ENCODE measurements at regions not wholly inside any gene's neighbourhood (a gene's known extent, or its start where the extent isn't known, plus 50 kb on each side); places are given as distances from the start of the nearest gene placed in this dataset.
"Not testable (repeated sequence)": the region's sequence is repeated elsewhere in the genome, so short reads cannot be mapped to it uniquely, and the experiment has no call there.

- no peak for DNase-seq
Measured at GRCh38 chr2:21814588-21815149, 690.9 kb downstream of the TDRD15 start.

GRCh38 chr2:21818212-21818795 is 694.5 kb downstream of the TDRD15 start:
- DNase-seq: no peak

- DNase-seq: no peak
Measured at GRCh38 chr2:21819454-21819853, 695.7 kb downstream of the TDRD15 start.

DNA sequence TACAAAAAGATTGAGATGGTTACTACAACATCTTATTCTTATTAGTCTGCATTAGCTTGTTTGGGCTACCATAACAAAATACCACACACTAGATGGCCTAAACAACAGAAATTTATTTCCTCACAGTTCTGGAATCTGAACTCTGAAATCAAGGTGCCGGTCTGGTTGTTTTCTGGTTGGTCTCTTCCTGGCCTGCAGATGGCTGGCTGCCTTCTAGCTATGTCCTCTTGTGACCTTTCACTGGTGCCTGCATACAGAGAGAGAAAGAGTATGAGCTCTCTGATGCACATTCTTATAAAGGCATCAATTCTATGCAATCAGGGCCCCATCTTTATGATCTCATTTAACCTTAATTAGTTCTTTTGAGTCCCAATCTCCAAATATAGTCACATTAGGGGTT is 696.5 kb downstream of the TDRD15 start:
- DNase-seq: no peak

GRCh38 chr2:21821672-21822227 is 698.0 kb downstream of the TDRD15 start:
- DNase-seq: no peak

- no peak for DNase-seq
Measured at GRCh38 chr2:21822505-21822904, 698.7 kb downstream of the TDRD15 start.

DNA sequence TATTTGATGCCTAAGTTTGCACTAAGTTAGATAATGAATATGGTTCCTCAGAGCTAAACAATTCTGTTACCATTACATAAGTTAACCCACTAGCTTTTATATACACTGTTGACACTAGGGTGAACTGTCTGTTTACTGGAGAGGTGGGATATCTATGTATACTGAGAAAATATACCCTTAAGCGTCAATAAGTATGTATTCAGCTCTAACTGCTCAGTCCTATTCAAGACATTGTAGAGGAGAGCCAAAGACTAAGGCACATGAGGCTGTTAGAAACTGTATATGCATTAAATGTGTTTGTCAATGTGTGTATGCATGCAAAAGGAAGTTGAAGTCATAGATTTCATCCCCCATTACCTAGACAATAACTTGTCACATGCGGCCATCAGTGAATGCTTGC is 710.0 kb downstream of the TDRD15 start:
- DNase-seq: no peak

DNA sequence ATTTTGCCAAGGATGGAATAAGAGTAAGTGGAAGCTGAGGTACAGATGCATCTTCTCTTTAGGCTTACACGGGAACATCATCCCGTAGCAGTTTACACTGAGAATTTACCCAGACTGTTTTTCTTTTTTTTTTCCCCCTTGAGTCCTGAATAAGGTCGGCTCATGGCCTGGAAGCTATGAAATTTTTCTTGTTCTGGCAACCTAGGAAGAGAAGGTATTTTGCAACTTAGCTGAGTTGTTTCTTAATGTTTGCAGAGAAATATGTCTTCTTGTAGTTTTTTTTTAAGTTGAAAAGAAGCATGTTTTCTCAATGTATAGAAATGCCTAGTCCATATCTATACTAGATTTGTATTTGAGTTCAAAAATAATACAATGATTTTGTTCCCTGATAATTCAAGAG is 712.5 kb downstream of the TDRD15 start:
- DNase-seq: no peak

- no peak for DNase-seq
Measured at GRCh38 chr2:21836719-21837118, 713.0 kb downstream of the TDRD15 start.

GRCh38 chr2:21837168-21837960 is 713.6 kb downstream of the TDRD15 start:
- DNase-seq: no peak

DNA sequence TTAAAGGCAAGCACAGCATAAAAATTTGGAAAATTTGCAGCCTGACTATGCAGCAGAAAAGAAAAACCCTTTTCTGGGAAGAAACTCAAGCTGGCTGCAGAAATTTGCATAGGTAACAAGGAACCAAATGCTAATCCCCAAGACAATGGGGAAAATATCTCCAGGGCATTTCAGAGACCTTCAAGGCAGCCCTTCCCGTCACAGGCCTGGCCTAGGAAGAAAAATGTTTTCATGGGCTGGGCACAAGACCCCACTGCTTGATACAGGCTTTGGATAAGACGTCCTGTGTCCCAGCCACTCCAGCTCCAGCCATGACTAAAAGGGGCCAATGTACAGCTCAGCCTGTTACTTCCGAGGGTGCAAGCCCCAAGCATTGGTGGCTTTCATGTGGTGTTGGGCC is 717.6 kb downstream of the TDRD15 start:
- DNase-seq: no peak

DNA sequence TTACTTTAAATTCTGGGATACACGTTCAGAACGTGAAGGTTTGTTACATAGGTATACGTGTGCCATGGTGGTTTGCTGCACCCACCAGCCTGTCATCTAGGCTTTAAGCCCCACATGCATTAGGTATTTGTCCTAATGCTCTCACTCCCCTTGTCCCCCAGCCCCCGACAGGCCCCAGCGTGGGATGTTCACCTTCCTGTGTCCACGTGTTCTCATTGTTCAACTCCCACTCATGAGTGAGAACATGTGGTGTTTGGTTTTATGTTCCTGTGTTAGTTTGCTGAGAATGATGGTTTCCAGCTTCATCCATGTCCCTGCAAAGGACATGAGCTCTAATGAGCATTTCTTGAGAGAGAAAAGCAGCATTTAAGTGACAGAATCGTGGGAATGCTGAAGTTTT is 726.6 kb downstream of the TDRD15 start:
- not testable (repeated sequence) for DNase-seq

DNA sequence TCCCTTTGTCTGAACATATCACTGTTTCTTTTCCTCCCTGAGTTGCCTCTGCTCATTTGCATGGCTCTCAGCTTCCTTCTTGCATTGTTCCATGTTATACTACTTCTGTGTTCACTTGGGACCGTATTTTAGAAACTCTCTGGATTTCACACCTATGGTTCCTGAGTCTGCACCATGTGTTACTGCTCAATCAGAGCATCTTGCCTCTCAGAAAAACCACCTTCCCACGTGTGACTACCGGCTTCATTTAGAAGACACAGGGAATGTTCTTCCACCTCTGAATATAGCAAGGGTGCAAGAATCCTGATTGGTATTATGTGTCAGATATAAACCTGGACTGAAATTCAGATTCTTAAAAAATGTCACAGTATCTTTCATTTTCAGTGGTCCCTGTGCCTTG is 731.2 kb downstream of the TDRD15 start:
- no peak for DNase-seq

DNA sequence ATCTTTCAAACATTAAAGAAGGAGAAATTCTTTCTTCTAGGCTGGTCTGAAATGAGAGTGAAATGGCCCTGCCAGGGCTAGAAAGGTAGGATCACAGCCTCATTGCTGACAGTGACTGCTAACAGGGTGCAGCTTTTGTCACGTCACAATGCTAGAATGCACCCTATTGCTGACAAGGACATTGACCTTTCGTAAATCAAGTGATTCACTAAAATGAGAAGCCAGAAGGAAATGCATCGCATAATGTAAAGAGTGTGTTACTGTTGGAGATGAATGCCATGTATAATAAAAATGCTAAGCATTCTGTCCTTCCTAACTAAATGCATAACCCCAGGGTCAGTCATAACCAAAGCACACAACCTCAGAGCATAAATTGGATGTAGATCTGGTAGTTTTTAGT is 732.9 kb downstream of the TDRD15 start:
- DNase-seq: no peak

DNA sequence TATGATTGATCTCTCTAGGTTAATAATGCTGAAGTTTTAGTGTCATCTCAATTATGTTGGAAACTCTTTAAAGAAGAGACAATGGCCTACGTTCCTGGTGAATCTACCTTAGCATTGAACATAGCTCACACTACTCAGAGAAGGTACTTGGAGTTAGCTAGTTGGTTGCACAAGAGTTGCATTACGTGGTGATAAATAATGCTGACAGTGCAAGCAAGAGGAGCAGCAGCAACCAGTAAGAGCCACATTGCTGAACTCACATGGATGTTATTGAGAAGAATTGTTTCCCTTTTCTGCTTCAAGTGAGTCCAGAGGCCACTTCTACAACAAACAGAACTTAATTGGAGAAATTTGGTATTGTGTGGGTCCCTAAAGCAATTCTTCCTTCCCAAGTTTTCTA is 737.1 kb downstream of the TDRD15 start:
- no peak for DNase-seq

DNA sequence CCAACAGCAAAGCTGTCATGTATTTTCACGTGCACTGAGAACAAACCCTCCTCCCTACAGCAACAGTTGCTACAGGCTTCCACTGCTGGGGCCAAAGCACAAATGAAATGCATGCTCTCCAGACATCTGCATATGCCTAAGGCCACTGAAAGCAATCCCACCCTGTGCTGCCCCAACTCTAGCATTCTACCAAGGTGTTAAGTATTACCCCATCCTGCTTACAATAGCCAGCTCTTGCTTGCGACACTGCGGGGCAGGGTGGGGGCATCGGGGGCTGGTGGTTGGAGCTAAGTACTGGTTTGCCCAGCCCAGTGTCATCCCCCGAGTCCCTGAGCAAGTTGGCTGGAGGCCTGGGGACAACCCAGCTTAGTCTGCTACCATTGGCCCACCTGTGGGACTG is 742.5 kb downstream of the TDRD15 start:
- DNase-seq: no peak

DNA sequence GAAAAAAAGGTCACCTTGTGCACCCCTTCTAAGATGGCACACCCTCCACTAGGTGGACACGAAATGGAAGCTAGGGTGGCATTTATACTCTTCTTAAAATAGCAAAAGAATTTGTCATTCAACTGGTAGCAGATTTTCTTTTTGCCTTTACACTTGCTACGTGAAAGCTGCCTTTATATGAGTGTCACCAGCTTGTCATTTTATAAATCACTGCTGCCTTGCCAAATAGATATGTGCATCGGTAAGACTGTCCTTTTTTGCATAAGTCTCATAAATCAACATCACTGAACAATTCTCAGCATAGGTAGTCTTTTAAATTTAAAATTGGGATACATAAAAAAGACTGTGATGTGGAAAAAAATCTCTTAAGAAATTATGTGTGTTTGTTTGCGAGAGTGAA is 764.1 kb downstream of the TDRD15 start:
- DNase-seq: no peak

DNA sequence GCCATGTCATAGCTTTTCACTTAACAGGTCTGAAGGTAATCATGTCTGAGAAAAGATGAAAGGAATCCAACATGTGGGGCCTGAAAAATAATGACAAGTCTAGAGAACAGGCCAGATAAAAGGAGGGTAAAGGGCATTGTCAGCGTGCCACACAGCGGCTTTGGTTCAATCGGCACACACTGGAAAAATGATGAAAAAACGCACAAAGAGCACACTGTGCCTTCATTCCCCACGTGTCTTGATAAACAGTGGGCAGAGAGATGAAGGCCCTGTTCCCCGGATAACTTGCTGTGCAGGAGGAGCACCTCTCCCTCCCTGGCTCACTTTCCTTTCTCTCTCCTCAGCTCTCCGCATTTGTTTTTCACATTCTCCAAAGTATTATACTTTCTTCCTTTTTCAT is 766.3 kb downstream of the TDRD15 start:
- DNase-seq: no peak

DNA sequence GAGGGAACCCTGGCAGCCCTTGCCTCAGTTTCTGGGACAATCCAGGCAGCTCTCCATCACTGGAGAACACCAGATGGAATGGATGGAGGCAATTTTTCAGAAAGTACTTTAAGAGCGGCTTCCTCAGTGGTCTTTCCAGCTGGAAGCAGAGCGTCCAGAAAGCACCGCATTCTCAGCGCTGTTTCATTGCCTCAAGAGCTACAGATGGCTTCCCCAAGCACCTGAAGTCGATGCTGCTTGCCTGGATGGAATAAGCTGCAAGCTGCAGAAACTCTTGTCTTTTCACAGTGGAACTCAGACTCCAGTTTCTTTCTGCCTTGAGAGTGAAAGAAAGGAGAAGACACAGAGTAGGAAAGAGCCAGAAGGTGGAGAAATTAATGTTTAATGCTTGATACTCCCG is 766.9 kb downstream of the TDRD15 start:
- DNase-seq: no peak

GRCh38 chr2:21891191-21891590 is 767.4 kb downstream of the TDRD15 start:
- no peak for DNase-seq

GRCh38 chr2:21892140-21892539 is 768.4 kb downstream of the TDRD15 start:
- no peak for DNase-seq

DNA sequence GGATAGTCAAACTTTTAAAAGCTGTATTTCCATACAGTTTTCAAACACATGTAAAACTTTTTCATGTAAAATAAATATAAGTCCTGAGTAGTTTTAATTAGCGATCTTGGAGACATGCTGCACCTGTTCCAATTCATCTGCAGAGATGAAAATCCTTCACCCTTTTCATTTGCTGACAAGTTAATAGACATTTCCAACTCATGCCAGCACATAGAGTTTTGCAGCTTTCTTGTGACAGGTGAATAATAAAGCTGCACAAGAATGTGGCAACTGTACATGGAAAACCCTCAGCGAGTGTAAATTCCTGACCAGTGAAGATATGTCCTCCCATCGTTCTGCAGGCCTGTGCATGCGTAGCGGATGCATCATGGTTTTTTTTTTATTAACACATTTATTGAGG is 771.4 kb downstream of the TDRD15 start:
- no peak for DNase-seq

DNA sequence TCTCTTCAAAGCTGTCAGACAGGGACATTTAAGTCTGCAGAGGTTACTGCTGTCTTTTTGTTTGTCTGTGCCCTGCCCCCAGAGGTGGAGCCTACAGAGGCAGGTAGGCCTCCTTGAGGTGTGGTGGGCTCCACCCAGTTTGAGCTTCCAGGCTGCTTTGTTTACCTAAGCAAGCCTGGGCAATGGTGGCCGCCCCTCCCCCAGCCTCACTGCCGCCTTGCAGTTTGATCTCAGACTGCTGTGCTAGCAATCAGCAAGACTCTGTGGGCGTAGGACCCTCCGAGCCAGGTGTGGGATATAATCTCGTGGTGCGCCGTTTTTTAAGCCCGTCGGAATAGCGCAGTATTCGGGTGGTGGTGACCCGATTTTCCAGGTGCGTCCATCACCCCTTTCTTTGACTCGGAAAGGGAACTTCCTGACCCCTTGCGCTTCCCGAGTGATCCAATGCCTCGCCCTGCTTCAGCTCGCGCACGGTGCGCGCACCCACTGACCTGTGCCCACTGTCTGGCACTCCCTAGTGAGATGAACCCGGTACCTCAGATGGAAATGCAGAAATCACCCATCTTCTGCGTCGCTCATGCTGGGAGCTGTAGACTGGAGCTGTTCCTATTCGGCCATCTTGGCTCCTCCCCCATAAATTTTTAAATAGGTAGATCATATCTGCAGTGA is 785.1 kb downstream of the TDRD15 start:
- DNase-seq: not testable (repeated sequence)

All from stimulated activated CD4-positive, alpha-beta T cell treated with anti-CD3 and anti-CD28 coated beads, Interleukin-2, amount 100 ng/mL, for 24 hours (primary cell).